ENCODE measurements at regions not wholly inside any gene's neighbourhood (a gene's known extent, or its start where the extent isn't known, plus 50 kb on each side); places are given as distances from the start of the nearest gene placed in this dataset.

- no peak overlapping the region for H3K9ac ChIP-seq (ENCODE audit: insufficient read length)
- DNase-seq (ENCODE audit: low read depth, low spot score), result no peak
- H3K36me3 ChIP-seq (ENCODE audit: insufficient read depth, low read length), result no peaks in the 10 kb centered on the region
- TF ChIP-seq EZH2 (IDR thresholded peaks at IDR 0.05) (no peak), POLR2AphosphoS5 (IDR thresholded peaks at IDR 0.05; ENCODE audit: borderline replicate concordance, low read depth, low read length) (no peak), FOXP2 (optimal IDR thresholded peaks at IDR 0.05; ENCODE audit: control extremely low read depth, extremely low read length, insufficient read depth) (no peak)
- no peaks in the 10 kb centered on the region for H3K9me3 ChIP-seq (ENCODE audit: low read depth, low read length)
- no peak overlapping the region for H3K27ac ChIP-seq
- no peak overlapping the region for H3K4me3 ChIP-seq
Measured at GRCh38 chr1:81478219-81478618, 322.5 kb upstream of the ADGRL2 start.

GRCh38 chr1:81477710-81478109 lies 323.0 kb upstream of the ADGRL2 start:
- H3K27ac ChIP-seq, result no peak overlapping the region
- TF ChIP-seq FOXP2 (optimal IDR thresholded peaks at IDR 0.05; ENCODE audit: control extremely low read depth, extremely low read length, insufficient read depth) (no peak), POLR2AphosphoS5 (IDR thresholded peaks at IDR 0.05; ENCODE audit: borderline replicate concordance, low read depth, low read length) (no peak), EZH2 (IDR thresholded peaks at IDR 0.05) (no peak)
- DNase-seq (ENCODE audit: low read depth, low spot score), result no peak
- no peak overlapping the region for H3K4me3 ChIP-seq
- H3K36me3 ChIP-seq (ENCODE audit: insufficient read depth, low read length), result no peaks in the 10 kb centered on the region
- H3K9me3 ChIP-seq (ENCODE audit: low read depth, low read length), result no peaks in the 10 kb centered on the region
- H3K9ac ChIP-seq (ENCODE audit: insufficient read length), result no peak overlapping the region

- no peak overlapping the region for H3K9ac ChIP-seq (ENCODE audit: insufficient read length)
- H3K36me3 ChIP-seq (ENCODE audit: insufficient read depth, low read length), result no peaks in the 10 kb centered on the region
- no peaks in the 10 kb centered on the region for H3K9me3 ChIP-seq (ENCODE audit: low read depth, low read length)
- TF ChIP-seq POLR2AphosphoS5 (IDR thresholded peaks at IDR 0.05; ENCODE audit: borderline replicate concordance, low read depth, low read length) (no peak), EZH2 (IDR thresholded peaks at IDR 0.05) (no peak), FOXP2 (optimal IDR thresholded peaks at IDR 0.05; ENCODE audit: control extremely low read depth, extremely low read length, insufficient read depth) (no peak)
- DNase-seq (ENCODE audit: low read depth, low spot score), result no peak
- no peak overlapping the region for H3K27ac ChIP-seq
- no peak overlapping the region for H3K4me3 ChIP-seq
Measured at GRCh38 chr1:81472387-81472786, 328.3 kb upstream of the ADGRL2 start.

DNA sequence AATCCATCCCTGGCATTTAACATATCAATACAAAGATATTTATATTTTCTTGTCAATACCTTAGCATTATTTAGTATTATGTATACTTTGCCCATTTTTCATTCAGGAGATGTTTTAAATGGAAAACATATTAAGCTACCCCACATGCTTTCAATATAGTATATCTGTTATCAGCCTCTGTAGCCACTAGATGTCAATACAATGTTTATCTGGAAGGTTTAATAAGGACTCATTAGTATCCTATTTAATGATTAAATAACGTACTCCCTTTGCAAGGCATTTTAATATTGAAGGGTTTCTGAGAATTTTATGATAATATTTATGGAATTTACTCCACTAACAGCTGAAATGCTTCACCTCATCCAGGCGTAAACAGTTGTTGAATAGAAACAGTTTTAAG lies 329.5 kb upstream of the ADGRL2 start:
- no peaks in the 10 kb centered on the region for H3K9me3 ChIP-seq (ENCODE audit: low read depth, low read length)
- H3K4me3 ChIP-seq, result no peak overlapping the region
- H3K36me3 ChIP-seq (ENCODE audit: insufficient read depth, low read length), result no peaks in the 10 kb centered on the region
- H3K9ac ChIP-seq (ENCODE audit: insufficient read length), result no peak overlapping the region
- no peak for DNase-seq (ENCODE audit: low read depth, low spot score)
- TF ChIP-seq POLR2AphosphoS5 (IDR thresholded peaks at IDR 0.05; ENCODE audit: borderline replicate concordance, low read depth, low read length) (no peak), EZH2 (IDR thresholded peaks at IDR 0.05) (no peak), FOXP2 (optimal IDR thresholded peaks at IDR 0.05; ENCODE audit: control extremely low read depth, extremely low read length, insufficient read depth) (no peak)
- H3K27ac ChIP-seq, result no peak overlapping the region

- no peak for TF ChIP-seq POLR2AphosphoS5 (IDR thresholded peaks at IDR 0.05; ENCODE audit: borderline replicate concordance, low read depth, low read length)
- no peak for TF ChIP-seq EZH2 (IDR thresholded peaks at IDR 0.05)
- TF ChIP-seq FOXP2 (optimal IDR thresholded peaks at IDR 0.05; ENCODE audit: control extremely low read depth, extremely low read length, insufficient read depth), result no peak
- Histone ChIP-seq H3K27ac (no peak overlapping the region), H3K9me3 (ENCODE audit: low read depth, low read length) (no peaks in the 10 kb centered on the region), H3K4me3 (no peak overlapping the region), H3K36me3 (ENCODE audit: insufficient read depth, low read length) (no peaks in the 10 kb centered on the region), H3K9ac (ENCODE audit: insufficient read length) (no peak overlapping the region)
- DNase-seq (ENCODE audit: low read depth, low spot score), result no peak
Measured at GRCh38 chr1:81470275-81470674, 330.5 kb upstream of the ADGRL2 start.

DNA sequence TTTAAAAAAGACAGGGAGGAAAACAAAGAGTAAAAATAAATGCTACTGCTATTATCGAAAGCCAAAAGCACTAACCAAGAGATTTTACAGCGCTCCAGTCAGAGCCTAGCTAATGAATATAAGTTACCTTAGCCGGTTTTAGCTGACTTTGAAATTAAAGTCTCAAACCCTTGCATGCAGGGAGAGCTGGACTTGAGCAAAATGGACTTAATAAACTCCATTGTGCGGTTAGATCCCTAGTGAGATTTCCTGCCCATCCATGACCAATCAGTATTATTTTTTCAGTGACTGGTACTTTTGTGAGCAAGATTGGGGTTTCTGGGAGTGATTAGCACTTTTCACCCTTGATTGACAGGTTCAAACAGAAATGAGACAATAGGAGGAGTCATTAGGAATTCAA lies 333.4 kb upstream of the ADGRL2 start:
- H3K36me3 ChIP-seq (ENCODE audit: insufficient read depth, low read length), result no peaks in the 10 kb centered on the region

GRCh38 chr1:81466961-81467360 lies 333.8 kb upstream of the ADGRL2 start:
- Histone ChIP-seq H3K4me3 (no peak overlapping the region), H3K27ac (no peak overlapping the region), H3K9me3 (ENCODE audit: low read depth, low read length) (no peaks in the 10 kb centered on the region), H3K36me3 (ENCODE audit: insufficient read depth, low read length) (no peaks in the 10 kb centered on the region), H3K9ac (ENCODE audit: insufficient read length) (no peak overlapping the region)
- no peak for DNase-seq (ENCODE audit: low read depth, low spot score)
- TF ChIP-seq FOXP2 (optimal IDR thresholded peaks at IDR 0.05; ENCODE audit: control extremely low read depth, extremely low read length, insufficient read depth) (no peak), EZH2 (IDR thresholded peaks at IDR 0.05) (no peak), POLR2AphosphoS5 (IDR thresholded peaks at IDR 0.05; ENCODE audit: borderline replicate concordance, low read depth, low read length) (no peak)

More for the DNA sequence above, 333.4 kb upstream of the ADGRL2 start:
- TF ChIP-seq FOXP2 (optimal IDR thresholded peaks at IDR 0.05; ENCODE audit: control extremely low read depth, extremely low read length, insufficient read depth) (no peak), POLR2AphosphoS5 (IDR thresholded peaks at IDR 0.05; ENCODE audit: borderline replicate concordance, low read depth, low read length) (no peak), EZH2 (IDR thresholded peaks at IDR 0.05) (no peak)
- Histone ChIP-seq H3K27ac (no peak overlapping the region), H3K4me3 (no peak overlapping the region), H3K9me3 (ENCODE audit: low read depth, low read length) (no peaks in the 10 kb centered on the region), H3K9ac (ENCODE audit: insufficient read length) (no peak overlapping the region)
- DNase-seq (ENCODE audit: low read depth, low spot score), result no peak

- no peaks in the 10 kb centered on the region for H3K36me3 ChIP-seq (ENCODE audit: insufficient read depth, low read length)
- no peaks in the 10 kb centered on the region for H3K9me3 ChIP-seq (ENCODE audit: low read depth, low read length)
- no peak overlapping the region for H3K27ac ChIP-seq
- H3K9ac ChIP-seq (ENCODE audit: insufficient read length), result no peak overlapping the region
- no peak for TF ChIP-seq FOXP2 (optimal IDR thresholded peaks at IDR 0.05; ENCODE audit: control extremely low read depth, extremely low read length, insufficient read depth)
- TF ChIP-seq EZH2 (IDR thresholded peaks at IDR 0.05), result no peak
- TF ChIP-seq POLR2AphosphoS5 (IDR thresholded peaks at IDR 0.05; ENCODE audit: borderline replicate concordance, low read depth, low read length), result no peak
- H3K4me3 ChIP-seq, result no peak overlapping the region
- DNase-seq (ENCODE audit: low read depth, low spot score), result no peak
Measured at GRCh38 chr1:81463936-81464837, 336.5 kb upstream of the ADGRL2 start.

All from SK-N-MC (cell line).